ENCODE measurements at regions not wholly inside any gene's neighbourhood (a gene's known extent, or its start where the extent isn't known, plus 50 kb on each side); places are given as distances from the start of the nearest gene placed in this dataset.

- DNase-seq (ENCODE audit: low read depth), result no peak
- no peak overlapping the region for H3K4me3 ChIP-seq (ENCODE audit: low read depth, low read length)
- TF ChIP-seq CTCF (IDR thresholded peaks at IDR 0.05; ENCODE audit: low read depth, low read length) (no peak), MYC (IDR thresholded peaks at IDR 0.05; ENCODE audit: low read depth, low read length) (no peak), POLR2A (IDR thresholded peaks at IDR 0.05; ENCODE audit: extremely low read depth, insufficient read length) (no peak)
- TF ChIP-seq, protein P1, sequence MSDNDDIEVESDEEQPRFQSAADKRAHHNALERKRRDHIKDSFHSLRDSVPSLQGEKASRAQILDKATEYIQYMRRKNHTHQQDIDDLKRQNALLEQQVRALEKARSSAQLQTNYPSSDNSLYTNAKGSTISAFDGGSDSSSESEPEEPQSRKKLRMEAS (IDR thresholded peaks at IDR 0.05; ENCODE audit: low read depth, low read length), result no peak
Observed at GRCh38 chr3:118272991-118273390, 761.7 kb downstream of the IGSF11 start.

DNA sequence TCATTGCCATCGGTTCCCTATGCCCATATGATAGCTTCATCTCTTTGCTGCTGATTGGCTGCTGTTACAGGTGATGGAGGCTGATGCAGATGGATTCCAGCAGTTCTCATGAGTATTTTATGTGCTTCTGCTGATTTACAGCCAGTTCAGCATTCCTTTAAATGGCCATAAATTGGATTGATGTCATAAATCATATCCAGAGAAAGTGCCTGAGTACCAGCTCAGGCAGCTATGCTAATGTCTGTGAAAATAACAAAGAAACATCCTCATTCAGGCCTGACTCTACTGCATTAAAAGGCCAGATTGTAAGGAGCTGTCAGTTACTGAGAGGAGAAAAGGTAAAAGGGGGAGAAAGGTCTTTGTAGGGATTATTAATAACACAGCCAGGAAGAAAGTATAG lies 756.8 kb downstream of the IGSF11 start:
- TF ChIP-seq MYC (IDR thresholded peaks at IDR 0.05; ENCODE audit: low read depth, low read length) (no peak), POLR2A (IDR thresholded peaks at IDR 0.05; ENCODE audit: extremely low read depth, insufficient read length) (no peak), CTCF (IDR thresholded peaks at IDR 0.05; ENCODE audit: low read depth, low read length) (no peak)
- TF ChIP-seq, protein P1 (IDR thresholded peaks at IDR 0.05; ENCODE audit: low read depth, low read length), result no peak
- H3K4me3 ChIP-seq (ENCODE audit: low read depth, low read length), result no peak overlapping the region
- no peak for DNase-seq (ENCODE audit: low read depth)

DNA sequence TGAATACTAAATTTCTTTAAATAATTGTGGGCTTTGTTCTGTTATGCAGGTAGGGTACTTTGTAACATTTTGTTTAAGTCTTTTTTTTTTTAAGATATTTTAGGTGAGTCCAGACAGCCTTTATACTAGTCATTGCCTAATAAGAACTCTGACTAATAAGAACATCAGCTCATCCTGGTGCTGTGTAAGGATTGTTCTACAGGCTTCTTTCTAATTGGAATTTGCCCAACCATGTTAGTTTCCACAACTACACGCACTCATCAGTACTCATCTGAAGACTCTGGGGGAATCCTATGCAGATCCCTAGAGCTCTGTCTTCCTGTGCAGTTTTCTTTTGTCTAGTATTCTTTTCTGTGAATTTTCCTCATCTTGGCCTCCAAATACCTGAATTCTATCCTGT lies 741.8 kb downstream of the IGSF11 start:
- TF ChIP-seq CTCF (IDR thresholded peaks at IDR 0.05; ENCODE audit: low read depth, low read length) (no peak), MYC (IDR thresholded peaks at IDR 0.05; ENCODE audit: low read depth, low read length) (no peak), POLR2A (IDR thresholded peaks at IDR 0.05; ENCODE audit: extremely low read depth, insufficient read length) (no peak)
- TF ChIP-seq, protein P1 (IDR thresholded peaks at IDR 0.05; ENCODE audit: low read depth, low read length), result no peak
- H3K4me3 ChIP-seq (ENCODE audit: low read depth, low read length), result no peak overlapping the region
- no peak for DNase-seq (ENCODE audit: low read depth)

DNA sequence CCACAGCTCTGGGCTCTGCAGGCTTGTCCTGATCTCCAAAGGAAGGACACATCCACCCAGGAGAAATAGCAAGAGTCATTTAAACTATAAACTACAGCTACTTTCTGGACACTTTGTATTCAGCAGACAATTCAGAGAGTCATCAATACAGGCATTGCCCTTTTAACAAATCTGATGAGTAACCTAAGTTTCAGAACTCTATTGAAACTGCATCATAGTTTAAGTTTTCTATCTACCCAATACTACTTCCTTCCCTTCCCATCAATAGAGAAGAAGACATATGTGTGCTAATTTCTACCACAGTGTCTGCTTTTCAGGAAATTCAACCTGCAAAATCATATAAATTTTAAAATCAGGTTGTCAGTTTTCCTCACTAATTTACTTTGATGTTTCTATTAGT lies 736.5 kb downstream of the IGSF11 start:
- H3K4me3 ChIP-seq (ENCODE audit: low read depth, low read length), result no peak overlapping the region
- DNase-seq (ENCODE audit: low read depth), result no peak
- TF ChIP-seq CTCF (IDR thresholded peaks at IDR 0.05; ENCODE audit: low read depth, low read length) (no peak), POLR2A (IDR thresholded peaks at IDR 0.05; ENCODE audit: extremely low read depth, insufficient read length) (no peak), MYC (IDR thresholded peaks at IDR 0.05; ENCODE audit: low read depth, low read length) (no peak)
- TF ChIP-seq, protein P1 (IDR thresholded peaks at IDR 0.05; ENCODE audit: low read depth, low read length), result no peak

DNA sequence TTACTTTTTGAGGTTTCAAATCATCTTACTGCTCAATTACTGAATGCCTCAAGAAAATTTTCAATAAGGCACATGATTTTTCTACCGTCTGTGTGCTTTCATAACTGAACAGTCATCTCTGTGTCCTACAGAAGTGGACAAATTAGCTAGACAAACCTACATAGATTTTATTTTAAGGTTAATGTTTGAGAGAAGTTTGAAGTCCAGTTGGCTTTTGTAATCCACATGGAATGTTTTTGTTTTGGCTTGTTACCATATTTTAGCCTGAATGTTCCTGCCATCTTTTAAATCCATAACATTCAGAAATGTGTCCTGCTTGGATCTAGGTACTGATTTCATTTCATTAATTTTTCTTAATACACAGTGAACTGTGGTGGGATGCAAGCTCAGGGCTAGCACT lies 730.1 kb downstream of the IGSF11 start:
- no peak overlapping the region for H3K4me3 ChIP-seq (ENCODE audit: low read depth, low read length)
- TF ChIP-seq CTCF (IDR thresholded peaks at IDR 0.05; ENCODE audit: low read depth, low read length), result no peak
- TF ChIP-seq POLR2A (IDR thresholded peaks at IDR 0.05; ENCODE audit: extremely low read depth, insufficient read length), result no peak
- TF ChIP-seq MYC (IDR thresholded peaks at IDR 0.05; ENCODE audit: low read depth, low read length), result no peak
- TF ChIP-seq, protein P1 (IDR thresholded peaks at IDR 0.05; ENCODE audit: low read depth, low read length), result no peak
- DNase-seq (ENCODE audit: low read depth), result no peak

- DNase-seq (ENCODE audit: low read depth), result no peak
- H3K4me3 ChIP-seq (ENCODE audit: low read depth, low read length), result no peak overlapping the region
- no peak for TF ChIP-seq MYC (IDR thresholded peaks at IDR 0.05; ENCODE audit: low read depth, low read length)
- TF ChIP-seq, protein P1 (IDR thresholded peaks at IDR 0.05; ENCODE audit: low read depth, low read length), result no peak
- TF ChIP-seq CTCF (IDR thresholded peaks at IDR 0.05; ENCODE audit: low read depth, low read length), result no peak
- no peak for TF ChIP-seq POLR2A (IDR thresholded peaks at IDR 0.05; ENCODE audit: extremely low read depth, insufficient read length)
Observed at GRCh38 chr3:118332699-118333098, 701.9 kb downstream of the IGSF11 start.
